ENCODE measurements at regions not wholly inside any gene's neighbourhood (a gene's known extent, or its start where the extent isn't known, plus 50 kb on each side); places are given as distances from the start of the nearest gene placed in this dataset.

- Histone ChIP-seq H3K9me3 (ENCODE audit: low read length) (no peaks in the 10 kb centered on the region), H3K36me3 (ENCODE audit: insufficient read depth, low read length) (no peaks in the 10 kb centered on the region), H3K27me3 (ENCODE audit: control insufficient read depth in 1 of 2, insufficient read depth in 2 of 2, low read length in 2 of 2) (no peaks in the 10 kb centered on the region), H3K4me1 (ENCODE audit: insufficient read depth, low read length) (peaks cover 6% of the 10 kb centered on the region), H3K27ac (ENCODE audit: low read depth, low read length) (no peak overlapping the region), H3K9ac (ENCODE audit: low read length) (no peak overlapping the region), H3K4me3 (ENCODE audit: low read depth in 1 of 2, low read length in 2 of 2) (no peak overlapping the region)
These were observed 610.8 kb downstream of the EPHA4 start for GRCh38 chr2:220961143-220961860.

- no peak overlapping the region for H3K9ac ChIP-seq (ENCODE audit: low read length)
- no peaks in the 10 kb centered on the region for H3K36me3 ChIP-seq (ENCODE audit: insufficient read depth, low read length)
- H3K27me3 ChIP-seq (ENCODE audit: control insufficient read depth in 1 of 2, insufficient read depth in 2 of 2, low read length in 2 of 2), result no peaks in the 10 kb centered on the region
- H3K9me3 ChIP-seq (ENCODE audit: low read length), result no peaks in the 10 kb centered on the region
- H3K27ac ChIP-seq (ENCODE audit: low read depth, low read length), result no peak overlapping the region
- H3K4me1 ChIP-seq (ENCODE audit: insufficient read depth, low read length), result peaks cover 6% of the 10 kb centered on the region
- no peak overlapping the region for H3K4me3 ChIP-seq (ENCODE audit: low read depth in 1 of 2, low read length in 2 of 2)
These were observed 609.5 kb downstream of the EPHA4 start for GRCh38 chr2:220962556-220962955.

GRCh38 chr2:220963076-220963475, 609.0 kb downstream of the EPHA4 start:
- no peaks in the 10 kb centered on the region for H3K27me3 ChIP-seq (ENCODE audit: control insufficient read depth in 1 of 2, insufficient read depth in 2 of 2, low read length in 2 of 2)
- peaks cover 6% of the 10 kb centered on the region for H3K4me1 ChIP-seq (ENCODE audit: insufficient read depth, low read length)
- H3K9me3 ChIP-seq (ENCODE audit: low read length), result no peaks in the 10 kb centered on the region
- no peak overlapping the region for H3K27ac ChIP-seq (ENCODE audit: low read depth, low read length)
- H3K36me3 ChIP-seq (ENCODE audit: insufficient read depth, low read length), result no peaks in the 10 kb centered on the region
- H3K9ac ChIP-seq (ENCODE audit: low read length), result no peak overlapping the region
- no peak overlapping the region for H3K4me3 ChIP-seq (ENCODE audit: low read depth in 1 of 2, low read length in 2 of 2)

GRCh38 chr2:220963930-220964329, 608.2 kb downstream of the EPHA4 start:
- no peaks in the 10 kb centered on the region for H3K36me3 ChIP-seq (ENCODE audit: insufficient read depth, low read length)
- no peaks in the 10 kb centered on the region for H3K27me3 ChIP-seq (ENCODE audit: control insufficient read depth in 1 of 2, insufficient read depth in 2 of 2, low read length in 2 of 2)
- H3K27ac ChIP-seq (ENCODE audit: low read depth, low read length), result no peak overlapping the region
- peaks cover 6% of the 10 kb centered on the region for H3K4me1 ChIP-seq (ENCODE audit: insufficient read depth, low read length)
- H3K4me3 ChIP-seq (ENCODE audit: low read depth in 1 of 2, low read length in 2 of 2), result no peak overlapping the region
- no peak overlapping the region for H3K9ac ChIP-seq (ENCODE audit: low read length)
- no peaks in the 10 kb centered on the region for H3K9me3 ChIP-seq (ENCODE audit: low read length)

- no peaks in the 10 kb centered on the region for H3K4me1 ChIP-seq (ENCODE audit: insufficient read depth, low read length)
- H3K27me3 ChIP-seq (ENCODE audit: control insufficient read depth in 1 of 2, insufficient read depth in 2 of 2, low read length in 2 of 2), result no peaks in the 10 kb centered on the region
- H3K27ac ChIP-seq (ENCODE audit: low read depth, low read length), result no peak overlapping the region
- no peaks in the 10 kb centered on the region for H3K9me3 ChIP-seq (ENCODE audit: low read length)
- no peaks in the 10 kb centered on the region for H3K36me3 ChIP-seq (ENCODE audit: insufficient read depth, low read length)
- no peak overlapping the region for H3K9ac ChIP-seq (ENCODE audit: low read length)
- H3K4me3 ChIP-seq (ENCODE audit: low read depth in 1 of 2, low read length in 2 of 2), result no peak overlapping the region
These were observed 605.5 kb downstream of the EPHA4 start for GRCh38 chr2:220966636-220967035.

GRCh38 chr2:220969348-220969747, 602.8 kb downstream of the EPHA4 start:
- H3K27ac ChIP-seq (ENCODE audit: low read depth, low read length), result no peak overlapping the region
- H3K27me3 ChIP-seq (ENCODE audit: control insufficient read depth in 1 of 2, insufficient read depth in 2 of 2, low read length in 2 of 2), result no peaks in the 10 kb centered on the region
- H3K4me1 ChIP-seq (ENCODE audit: insufficient read depth, low read length), result no peaks in the 10 kb centered on the region
- no peak overlapping the region for H3K4me3 ChIP-seq (ENCODE audit: low read depth in 1 of 2, low read length in 2 of 2)
- H3K9me3 ChIP-seq (ENCODE audit: low read length), result no peaks in the 10 kb centered on the region
- H3K36me3 ChIP-seq (ENCODE audit: insufficient read depth, low read length), result no peaks in the 10 kb centered on the region
- no peak overlapping the region for H3K9ac ChIP-seq (ENCODE audit: low read length)

- Histone ChIP-seq H3K27me3 (ENCODE audit: control insufficient read depth in 1 of 2, insufficient read depth in 2 of 2, low read length in 2 of 2) (no peaks in the 10 kb centered on the region), H3K4me1 (ENCODE audit: insufficient read depth, low read length) (no peaks in the 10 kb centered on the region), H3K36me3 (ENCODE audit: insufficient read depth, low read length) (no peaks in the 10 kb centered on the region), H3K4me3 (ENCODE audit: low read depth in 1 of 2, low read length in 2 of 2) (no peak overlapping the region), H3K9ac (ENCODE audit: low read length) (no peak overlapping the region), H3K9me3 (ENCODE audit: low read length) (no peaks in the 10 kb centered on the region), H3K27ac (ENCODE audit: low read depth, low read length) (no peak overlapping the region)
These were observed 591.0 kb downstream of the EPHA4 start for GRCh38 chr2:220980966-220981675.

- Histone ChIP-seq H3K4me1 (ENCODE audit: insufficient read depth, low read length) (no peaks in the 10 kb centered on the region), H3K36me3 (ENCODE audit: insufficient read depth, low read length) (no peaks in the 10 kb centered on the region), H3K27ac (ENCODE audit: low read depth, low read length) (no peak overlapping the region), H3K4me3 (ENCODE audit: low read depth in 1 of 2, low read length in 2 of 2) (no peak overlapping the region), H3K9ac (ENCODE audit: low read length) (no peak overlapping the region), H3K27me3 (ENCODE audit: control insufficient read depth in 1 of 2, insufficient read depth in 2 of 2, low read length in 2 of 2) (no peaks in the 10 kb centered on the region), H3K9me3 (ENCODE audit: low read length) (no peaks in the 10 kb centered on the region)
These were observed 590.2 kb downstream of the EPHA4 start for GRCh38 chr2:220981926-220982325.

- Histone ChIP-seq H3K9me3 (ENCODE audit: low read length) (no peaks in the 10 kb centered on the region), H3K4me1 (ENCODE audit: insufficient read depth, low read length) (no peaks in the 10 kb centered on the region), H3K9ac (ENCODE audit: low read length) (no peak overlapping the region), H3K27me3 (ENCODE audit: control insufficient read depth in 1 of 2, insufficient read depth in 2 of 2, low read length in 2 of 2) (no peaks in the 10 kb centered on the region), H3K4me3 (ENCODE audit: low read depth in 1 of 2, low read length in 2 of 2) (no peak overlapping the region), H3K27ac (ENCODE audit: low read depth, low read length) (no peak overlapping the region), H3K36me3 (ENCODE audit: insufficient read depth, low read length) (no peaks in the 10 kb centered on the region)
These were observed 586.5 kb downstream of the EPHA4 start for GRCh38 chr2:220985561-220985960.

GRCh38 chr2:220987839-220988238, 584.3 kb downstream of the EPHA4 start:
- H3K36me3 ChIP-seq (ENCODE audit: insufficient read depth, low read length), result no peaks in the 10 kb centered on the region
- H3K9me3 ChIP-seq (ENCODE audit: low read length), result no peaks in the 10 kb centered on the region
- H3K27me3 ChIP-seq (ENCODE audit: control insufficient read depth in 1 of 2, insufficient read depth in 2 of 2, low read length in 2 of 2), result no peaks in the 10 kb centered on the region
- H3K4me3 ChIP-seq (ENCODE audit: low read depth in 1 of 2, low read length in 2 of 2), result no peak overlapping the region
- H3K27ac ChIP-seq (ENCODE audit: low read depth, low read length), result no peak overlapping the region
- H3K4me1 ChIP-seq (ENCODE audit: insufficient read depth, low read length), result no peaks in the 10 kb centered on the region
- no peak overlapping the region for H3K9ac ChIP-seq (ENCODE audit: low read length)

GRCh38 chr2:220991972-220992371, 580.1 kb downstream of the EPHA4 start:
- no peak overlapping the region for H3K9ac ChIP-seq (ENCODE audit: low read length)
- no peaks in the 10 kb centered on the region for H3K36me3 ChIP-seq (ENCODE audit: insufficient read depth, low read length)
- H3K27ac ChIP-seq (ENCODE audit: low read depth, low read length), result no peak overlapping the region
- no peaks in the 10 kb centered on the region for H3K4me1 ChIP-seq (ENCODE audit: insufficient read depth, low read length)
- H3K4me3 ChIP-seq (ENCODE audit: low read depth in 1 of 2, low read length in 2 of 2), result no peak overlapping the region
- no peaks in the 10 kb centered on the region for H3K27me3 ChIP-seq (ENCODE audit: control insufficient read depth in 1 of 2, insufficient read depth in 2 of 2, low read length in 2 of 2)
- H3K9me3 ChIP-seq (ENCODE audit: low read length), result no peaks in the 10 kb centered on the region

- H3K36me3 ChIP-seq (ENCODE audit: insufficient read depth, low read length), result no peaks in the 10 kb centered on the region
- no peaks in the 10 kb centered on the region for H3K27me3 ChIP-seq (ENCODE audit: control insufficient read depth in 1 of 2, insufficient read depth in 2 of 2, low read length in 2 of 2)
- no peak overlapping the region for H3K9ac ChIP-seq (ENCODE audit: low read length)
- no peak overlapping the region for H3K27ac ChIP-seq (ENCODE audit: low read depth, low read length)
- no peak overlapping the region for H3K4me3 ChIP-seq (ENCODE audit: low read depth in 1 of 2, low read length in 2 of 2)
- peaks cover 4% of the 10 kb centered on the region for H3K4me1 ChIP-seq (ENCODE audit: insufficient read depth, low read length)
- no peaks in the 10 kb centered on the region for H3K9me3 ChIP-seq (ENCODE audit: low read length)
These were observed 577.3 kb downstream of the EPHA4 start for GRCh38 chr2:220994846-220995245.

Data from muscle layer of colon (tissue), 2 donors.